Neural progenitor cell (in vitro differentiated cells): ENCODE measurements at regions not wholly inside any gene's neighbourhood (a gene's known extent, or its start where the extent isn't known, plus 50 kb on each side); places are given as distances from the start of the nearest gene placed in this dataset.
A peak's percentile ranks its signal among the peaks of the same experiment; 100 is the strongest.

ENCODE experiments used
- DNase-seq: peaks from one replicate; pipeline ENCODE4 v3.0.0-alpha.2; 2016; ENCODE audit warnings: low spot score
- H2AFZ ChIP-seq: fragments of 200-600 bp; sonication (generic); replicated peaks from 2 replicates; pipeline ENCODE4 v1.6.1; 2016; ENCODE audit warnings: antibody characterized with exemption
- H3F3A ChIP-seq: fragments of 200-600 bp; sonication (generic); 2 replicates; pipeline ENCODE4 v1.6.1; 2016; ENCODE audit warnings: antibody characterized with exemption, low read depth
- H3K27ac ChIP-seq: fragments of 200-600 bp; sonication (generic); 2 replicates; pipeline ENCODE4 v1.5.1; 2016; ENCODE audit warnings: mild to moderate bottlenecking
- H3K27me3 ChIP-seq: fragments of 200-600 bp; sonication (generic); 2 replicates; pipeline ENCODE4 v1.6.1; 2016; ENCODE audit warnings: mild to moderate bottlenecking, moderate library complexity
- H3K36me3 ChIP-seq: fragments of 200-600 bp; sonication (generic); 2 replicates; pipeline ENCODE4 v1.5.1; 2016
- H3K4me1 ChIP-seq: fragments of 200-600 bp; sonication (generic); 2 replicates; pipeline ENCODE4 v1.6.1; 2016; ENCODE audit warnings: mixed run types
- H3K4me2 ChIP-seq: fragments of 200-600 bp; sonication (generic); 2 replicates; pipeline ENCODE4 v1.6.1; 2016
- H3K4me3 ChIP-seq: fragments of 200-600 bp; sonication (generic); 2 replicates; pipeline ENCODE4 v1.5.1; 2016
- H3K79me2 ChIP-seq: fragments of 200-600 bp; sonication (generic); 2 replicates; pipeline ENCODE4 v1.6.1; 2016; ENCODE audit warnings: low read depth
- H3K9ac ChIP-seq: fragments of 200-600 bp; sonication (generic); 2 replicates; pipeline ENCODE4 v1.6.1; 2016
- H3K9me3 ChIP-seq: fragments of 200-600 bp; sonication (generic); 2 replicates; pipeline ENCODE4 v1.5.1; 2016; ENCODE audit warnings: low read depth
- H4K20me1 ChIP-seq: fragments of 200-600 bp; sonication (generic); 2 replicates; pipeline ENCODE4 v1.6.1; 2016; ENCODE audit warnings: low read depth
- H3K27ac Mint-ChIP-seq: 3 replicates; pipeline ENCODE4 v1.8.0; 2021; ENCODE audit warnings: mixed read lengths
- H3K27me3 Mint-ChIP-seq: 2 replicates; pipeline ENCODE4 v1.8.0; 2022; ENCODE audit warnings: low read depth, mild to moderate bottlenecking, inconsistent platforms, moderate library complexity, mixed read lengths; ENCODE audit not compliant: insufficient read depth
- H3K36me3 Mint-ChIP-seq: 3 replicates; pipeline ENCODE4 v1.8.0; 2021; ENCODE audit warnings: mixed read lengths
- H3K4me1 Mint-ChIP-seq: 3 replicates; pipeline ENCODE4 v1.8.0; 2021; ENCODE audit warnings: mixed read lengths
- H3K4me3 Mint-ChIP-seq: 3 replicates; pipeline ENCODE4 v1.8.0; 2021; ENCODE audit warnings: mild to moderate bottlenecking, moderate library complexity, mixed read lengths
- H3K9me3 Mint-ChIP-seq: 3 replicates; pipeline ENCODE4 v1.8.0; 2020; ENCODE audit warnings: mixed read lengths
- EZH2 ChIP-seq: fragments of 200-600 bp; sonication (generic); IDR thresholded peaks from 2 replicates; pipeline ENCODE4 v1.6.1; 2017; ENCODE audit warnings: antibody characterized with exemption, mild to moderate bottlenecking, moderate library complexity
- EZH2phosphoT487 ChIP-seq: fragments of 200-600 bp; sonication (generic); IDR thresholded peaks from 2 replicates; pipeline ENCODE4 v1.6.1; 2017; ENCODE audit warnings: antibody characterized with exemption
- TF ChIP-seq, protein P1 (sequence below): fragments of 200-600 bp; sonication (generic); IDR thresholded peaks from 2 replicates; pipeline ENCODE4 v1.5.1; 2017; ENCODE audit warnings: antibody characterized with exemption, mild to moderate bottlenecking

GRCh38 chr2:77834360-77835002 lies 312.3 kb upstream of the LRRTM4 start:
- peaks cover 3% of the 10 kb centered on the region for H3K36me3 Mint-ChIP-seq

GRCh38 chr2:77838441-77838840 lies 316.3 kb upstream of the LRRTM4 start:
- Histone ChIP-seq H3K4me2 (no peak overlapping the region), H3K9ac (no peak overlapping the region), H2AFZ (no peak overlapping the region), H3F3A (no peaks in the 10 kb centered on the region), H3K36me3 (no peaks in the 10 kb centered on the region), H3K4me1 (no peaks in the 10 kb centered on the region), H4K20me1 (no peaks in the 10 kb centered on the region), H3K4me3 (no peak overlapping the region), H3K27me3 (no peaks in the 10 kb centered on the region), H3K9me3 (peaks cover 20% of the 10 kb centered on the region), H3K27ac (no peak overlapping the region), H3K79me2 (no peaks in the 10 kb centered on the region)
- DNase-seq = no peak
- no peak overlapping the region for H3K4me3 Mint-ChIP-seq
- peaks cover 3% of the 10 kb centered on the region for H3K36me3 Mint-ChIP-seq
- H3K27ac Mint-ChIP-seq = no peak overlapping the region
- H3K27me3 Mint-ChIP-seq = peaks cover 3% of the 10 kb centered on the region
- H3K9me3 Mint-ChIP-seq = peaks cover 30% of the 10 kb centered on the region
- TF ChIP-seq EZH2 = no peak
- no peak for TF ChIP-seq EZH2phosphoT487
- TF ChIP-seq, protein P1, sequence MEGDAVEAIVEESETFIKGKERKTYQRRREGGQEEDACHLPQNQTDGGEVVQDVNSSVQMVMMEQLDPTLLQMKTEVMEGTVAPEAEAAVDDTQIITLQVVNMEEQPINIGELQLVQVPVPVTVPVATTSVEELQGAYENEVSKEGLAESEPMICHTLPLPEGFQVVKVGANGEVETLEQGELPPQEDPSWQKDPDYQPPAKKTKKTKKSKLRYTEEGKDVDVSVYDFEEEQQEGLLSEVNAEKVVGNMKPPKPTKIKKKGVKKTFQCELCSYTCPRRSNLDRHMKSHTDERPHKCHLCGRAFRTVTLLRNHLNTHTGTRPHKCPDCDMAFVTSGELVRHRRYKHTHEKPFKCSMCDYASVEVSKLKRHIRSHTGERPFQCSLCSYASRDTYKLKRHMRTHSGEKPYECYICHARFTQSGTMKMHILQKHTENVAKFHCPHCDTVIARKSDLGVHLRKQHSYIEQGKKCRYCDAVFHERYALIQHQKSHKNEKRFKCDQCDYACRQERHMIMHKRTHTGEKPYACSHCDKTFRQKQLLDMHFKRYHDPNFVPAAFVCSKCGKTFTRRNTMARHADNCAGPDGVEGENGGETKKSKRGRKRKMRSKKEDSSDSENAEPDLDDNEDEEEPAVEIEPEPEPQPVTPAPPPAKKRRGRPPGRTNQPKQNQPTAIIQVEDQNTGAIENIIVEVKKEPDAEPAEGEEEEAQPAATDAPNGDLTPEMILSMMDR = no peak
- H3K4me1 Mint-ChIP-seq = no peaks in the 10 kb centered on the region

More at GRCh38 chr2:77834360-77835002, 312.3 kb upstream of the LRRTM4 start:
- Histone ChIP-seq H3K27me3 (no peaks in the 10 kb centered on the region), H3K79me2 (no peaks in the 10 kb centered on the region), H3K27ac (no peak overlapping the region), H3K36me3 (no peaks in the 10 kb centered on the region), H3K9me3 (peaks cover 20% of the 10 kb centered on the region), H3K4me2 (no peak overlapping the region), H2AFZ (no peak overlapping the region), H3K4me3 (no peak overlapping the region), H3K9ac (no peak overlapping the region), H3F3A (no peaks in the 10 kb centered on the region), H4K20me1 (no peaks in the 10 kb centered on the region), H3K4me1 (no peaks in the 10 kb centered on the region)
- no peak overlapping the region for H3K27ac Mint-ChIP-seq
- TF ChIP-seq, protein P1 = no peak
- TF ChIP-seq EZH2phosphoT487 (no peak), EZH2 (no peak)
- H3K4me1 Mint-ChIP-seq = no peaks in the 10 kb centered on the region
- peaks cover 3% of the 10 kb centered on the region for H3K27me3 Mint-ChIP-seq
- DNase-seq = peak; percentile 30
- peaks cover 39% of the 10 kb centered on the region for H3K9me3 Mint-ChIP-seq
- H3K4me3 Mint-ChIP-seq = no peak overlapping the region

GRCh38 chr2:77839102-77839501 lies 316.9 kb upstream of the LRRTM4 start:
- TF ChIP-seq EZH2 (no peak), EZH2phosphoT487 (no peak)
- TF ChIP-seq, protein P1 = no peak
- H3F3A ChIP-seq = no peaks in the 10 kb centered on the region
- no peaks in the 10 kb centered on the region for H3K4me1 ChIP-seq
- no peak overlapping the region for H3K4me2 ChIP-seq
- H3K9me3 ChIP-seq = peaks cover 20% of the 10 kb centered on the region
- no peaks in the 10 kb centered on the region for H3K27me3 ChIP-seq
- no peaks in the 10 kb centered on the region for H3K36me3 ChIP-seq
- no peaks in the 10 kb centered on the region for H3K79me2 ChIP-seq
- no peaks in the 10 kb centered on the region for H3K4me1 Mint-ChIP-seq
- no peak overlapping the region for H3K4me3 Mint-ChIP-seq
- H3K27me3 Mint-ChIP-seq = peaks cover 3% of the 10 kb centered on the region
- H3K9me3 Mint-ChIP-seq = peaks cover 27% of the 10 kb centered on the region
- no peak for DNase-seq
- H3K9ac ChIP-seq = no peak overlapping the region
- H2AFZ ChIP-seq = no peak overlapping the region
- no peaks in the 10 kb centered on the region for H4K20me1 ChIP-seq
- no peak overlapping the region for H3K27ac ChIP-seq
- no peak overlapping the region for H3K4me3 ChIP-seq
- H3K36me3 Mint-ChIP-seq = no peaks in the 10 kb centered on the region
- no peak overlapping the region for H3K27ac Mint-ChIP-seq
